ENCODE measurements at regions not wholly inside any gene's neighbourhood (a gene's known extent, or its start where the extent isn't known, plus 50 kb on each side); places are given as distances from the start of the nearest gene placed in this dataset.
"Not testable (repeated sequence)": the region's sequence is repeated elsewhere in the genome, so short reads cannot be mapped to it uniquely, and the experiment has no call there.

- no peak overlapping the region for H3K4me3 ChIP-seq (ENCODE audit: control insufficient read depth, low read depth, low read length)
- no peak for TF ChIP-seq CTCF (IDR thresholded peaks at IDR 0.05; ENCODE audit: control insufficient read depth, insufficient read depth, low read depth, low read length, missing control alignments)
- no peak for DNase-seq (ENCODE audit: low read depth)
Measured at GRCh38 chr13:37179645-37180044, 74.2 kb upstream of the CSNK1A1L start.

DNA sequence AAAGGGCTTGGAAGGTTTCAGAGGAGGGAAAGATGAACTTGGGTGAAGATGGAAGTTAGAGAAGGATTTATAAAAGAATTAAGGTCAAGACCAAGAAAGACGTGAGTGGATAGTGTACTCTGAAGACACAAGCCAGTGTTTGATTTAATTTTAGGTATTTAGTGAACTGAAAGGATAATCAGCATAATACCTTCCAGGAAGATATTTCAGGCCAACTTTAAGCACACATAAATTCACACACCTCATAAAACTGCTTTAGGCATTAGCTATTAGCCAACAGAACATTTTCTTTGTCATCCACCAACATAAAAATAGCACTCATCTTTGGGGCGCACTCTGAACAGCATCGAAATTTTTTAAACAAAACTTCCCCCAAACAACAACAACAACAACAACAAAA lies 71.7 kb upstream of the CSNK1A1L start:
- DNase-seq (ENCODE audit: low read depth): no peak
- no peak for TF ChIP-seq CTCF (IDR thresholded peaks at IDR 0.05; ENCODE audit: control insufficient read depth, insufficient read depth, low read depth, low read length, missing control alignments)
- H3K4me3 ChIP-seq (ENCODE audit: control insufficient read depth, low read depth, low read length): no peak overlapping the region

DNA sequence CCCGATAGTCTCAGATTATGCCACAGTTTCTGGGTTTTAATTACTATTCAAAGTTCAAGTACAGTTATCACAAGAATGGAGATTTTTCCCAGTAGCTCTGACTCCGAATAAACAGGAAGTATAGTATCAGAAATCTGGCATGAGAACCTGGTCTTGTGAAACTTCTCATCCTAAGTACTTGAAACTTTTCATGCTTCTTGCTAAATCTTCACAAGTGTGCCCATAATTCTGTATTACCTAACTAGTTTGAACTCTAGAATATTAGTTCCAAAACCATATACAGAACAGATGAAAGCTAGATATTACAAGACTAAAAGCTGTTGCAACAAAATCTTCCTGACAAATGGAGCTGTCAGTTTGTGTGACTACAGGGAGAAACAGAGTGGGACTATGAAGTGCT lies 70.5 kb upstream of the CSNK1A1L start:
- DNase-seq (ENCODE audit: low read depth): peak; percentile 95
- H3K4me3 ChIP-seq (ENCODE audit: control insufficient read depth, low read depth, low read length): no peak overlapping the region
- TF ChIP-seq CTCF (IDR thresholded peaks at IDR 0.05; ENCODE audit: control insufficient read depth, insufficient read depth, low read depth, low read length, missing control alignments): no peak

- H3K4me3 ChIP-seq (ENCODE audit: control insufficient read depth, low read depth, low read length): no peak overlapping the region
- TF ChIP-seq CTCF (IDR thresholded peaks at IDR 0.05; ENCODE audit: control insufficient read depth, insufficient read depth, low read depth, low read length, missing control alignments): peak; percentile 27
- peak; percentile 89 for DNase-seq (ENCODE audit: low read depth)
Measured at GRCh38 chr13:37173214-37173613, 67.8 kb upstream of the CSNK1A1L start.

- not testable (repeated sequence) for H3K4me3 ChIP-seq (ENCODE audit: control insufficient read depth, low read depth, low read length); DNase-seq (ENCODE audit: low read depth)
Measured at GRCh38 chr13:37172226-37172625, 66.8 kb upstream of the CSNK1A1L start.

DNA sequence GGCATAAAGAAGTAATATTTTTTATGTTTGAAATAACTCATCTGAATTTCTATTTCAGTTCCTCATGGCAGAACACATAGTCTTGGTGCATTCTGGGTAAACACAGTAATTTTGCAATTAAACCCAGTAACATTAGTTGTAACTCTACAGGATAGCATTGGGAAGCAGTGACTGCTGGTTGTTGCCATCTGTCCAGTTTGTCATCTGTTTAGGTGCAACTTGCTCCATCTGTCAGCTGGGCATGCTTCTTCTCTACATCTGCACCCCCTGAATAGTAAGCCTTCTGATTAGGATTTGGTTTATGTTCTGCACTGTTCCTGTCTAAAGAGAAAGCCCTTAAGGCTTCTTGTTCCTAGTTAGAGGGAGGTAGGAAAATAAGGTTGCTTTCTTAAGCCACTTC lies 63.5 kb upstream of the CSNK1A1L start:
- no peak for DNase-seq (ENCODE audit: low read depth)
- H3K4me3 ChIP-seq (ENCODE audit: control insufficient read depth, low read depth, low read length): no peak overlapping the region
- no peak for TF ChIP-seq CTCF (IDR thresholded peaks at IDR 0.05; ENCODE audit: control insufficient read depth, insufficient read depth, low read depth, low read length, missing control alignments)

GRCh38 chr13:37168151-37168550 lies 62.7 kb upstream of the CSNK1A1L start:
- DNase-seq (ENCODE audit: low read depth): no peak
- TF ChIP-seq CTCF (IDR thresholded peaks at IDR 0.05; ENCODE audit: control insufficient read depth, insufficient read depth, low read depth, low read length, missing control alignments): no peak
- H3K4me3 ChIP-seq (ENCODE audit: control insufficient read depth, low read depth, low read length): no peak overlapping the region

All from AG09309 (cell line).